Fibroblast of lung (primary cell): ENCODE measurements at regions not wholly inside any gene's neighbourhood (a gene's known extent, or its start where the extent isn't known, plus 50 kb on each side); places are given as distances from the start of the nearest gene placed in this dataset.
A peak's percentile ranks its signal among the peaks of the same experiment; 100 is the strongest.

ENCODE experiments used
- DNase-seq, 2 donors: peaks; one replicate each; pipeline versions ENCODE4 v3.0.0 to v3.0.0-alpha.2; 2010; ENCODE audit warnings: low read depth in 2 of 2
- H2AFZ ChIP-seq: 2 replicates; pipeline ENCODE4 v1.5.1; 2012; ENCODE audit warnings: low read length, control low read depth, inconsistent platforms
- H3K27ac ChIP-seq: 2 replicates; pipeline ENCODE4 v1.5.1; 2011; ENCODE audit warnings: low read length, control low read depth; ENCODE audit not compliant: insufficient read depth
- H3K27me3 ChIP-seq: 2 replicates; pipeline ENCODE4 v1.5.1; 2011; ENCODE audit warnings: mild to moderate bottlenecking, low read length; ENCODE audit not compliant: control insufficient read depth, insufficient read depth
- H3K36me3 ChIP-seq: 2 replicates; pipeline ENCODE4 v1.5.1; 2011; ENCODE audit warnings: low read length; ENCODE audit not compliant: control insufficient read depth, insufficient read depth
- H3K4me1 ChIP-seq: 2 replicates; pipeline ENCODE4 v1.5.1; 2011; ENCODE audit warnings: low read length; ENCODE audit not compliant: control insufficient read depth, insufficient read depth; ENCODE audit errors: extremely low read depth
- H3K4me2 ChIP-seq: 2 replicates; pipeline ENCODE4 v1.5.1; 2011; ENCODE audit warnings: low read length, control low read depth; ENCODE audit not compliant: insufficient read depth; ENCODE audit errors: extremely low read depth
- H3K4me3 ChIP-seq, 4 experiments: fragments of 200-600 bp in 1 of 4; sonication (generic) in 1 of 4; replicated peaks in 1 of 4; 2 replicates each; pipeline ENCODE4 v1.5.1; 2011 to 2016; ENCODE audit warnings: low read length in 4 of 4, low read depth in 3 of 4, mild to moderate bottlenecking in 3 of 4, control low read depth in 2 of 4, inconsistent platforms in 1 of 4, mixed read lengths in 1 of 4; ENCODE audit not compliant: insufficient read depth in 1 of 4; ENCODE audit errors: control extremely low read depth in 1 of 4
- H3K79me2 ChIP-seq: 2 replicates; pipeline ENCODE4 v1.5.1; 2012; ENCODE audit warnings: mild to moderate bottlenecking, low read length, inconsistent platforms; ENCODE audit not compliant: control insufficient read depth, insufficient read depth
- H3K9ac ChIP-seq: 2 replicates; pipeline ENCODE4 v1.5.1; 2011; ENCODE audit warnings: mild to moderate bottlenecking, low read length, control low read depth; ENCODE audit not compliant: insufficient read depth
- H3K9me3 ChIP-seq: 2 replicates; pipeline ENCODE4 v1.5.1; 2012; ENCODE audit warnings: low read depth, low read length; ENCODE audit not compliant: control insufficient read depth, insufficient read depth
- H4K20me1 ChIP-seq: 2 replicates; pipeline ENCODE4 v1.5.1; 2011; ENCODE audit warnings: low read length; ENCODE audit not compliant: control insufficient read depth, insufficient read depth; ENCODE audit errors: extremely low read depth
- EZH2 ChIP-seq: IDR thresholded peaks from 2 replicates; pipeline ENCODE4 v1.5.1; 2012; ENCODE audit warnings: low read length, control low read depth, mild to moderate bottlenecking; ENCODE audit errors: missing control alignments
- TF ChIP-seq, protein P1 (sequence below), 2 donors: IDR thresholded peaks in 1 of 2; conservative IDR thresholded peaks in 1 of 2; 1 replicate in 1 of 2; 2 replicates in 1 of 2; pipeline ENCODE4 v1.5.1; 2011 to 2012; ENCODE audit warnings: low read length in 2 of 2, control low read depth in 1 of 2, inconsistent platforms in 1 of 2, low read depth in 1 of 2, mild to moderate bottlenecking in 1 of 2

DNA sequence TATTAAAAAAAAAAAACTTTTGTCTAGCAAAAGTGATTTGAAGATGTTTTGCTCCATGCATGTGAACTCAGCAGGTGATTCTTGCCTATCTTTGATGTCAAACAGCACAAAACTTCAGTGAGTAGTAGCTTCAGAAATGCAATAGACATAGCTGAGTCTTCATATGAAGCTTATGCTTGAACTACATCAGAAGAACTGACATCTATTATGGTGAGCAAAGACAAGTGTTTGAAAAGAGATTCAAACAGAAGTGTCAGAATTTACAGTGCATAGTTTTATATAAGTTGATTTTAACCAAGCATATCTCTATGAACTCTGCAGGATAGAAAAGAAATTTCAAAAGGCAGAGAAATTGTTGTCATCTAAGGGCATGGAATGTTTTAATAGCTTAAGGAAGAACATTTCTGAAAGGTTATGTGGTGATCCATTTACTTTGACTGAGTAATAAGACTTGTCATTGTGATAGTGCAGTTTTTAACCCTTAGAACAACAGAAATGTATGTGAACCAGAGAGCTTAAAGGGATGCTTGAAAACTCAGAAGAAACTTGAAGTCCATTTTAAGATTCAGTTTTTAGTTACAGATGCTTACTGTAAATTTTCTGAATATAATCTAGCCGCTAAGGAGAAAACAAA lies 351.4 kb downstream of the MDFIC start:
- H3K27me3 ChIP-seq = no peaks in the 10 kb centered on the region
- H3K36me3 ChIP-seq = no peaks in the 10 kb centered on the region
- H3K4me3 ChIP-seq = no peak overlapping the region
- no peak overlapping the region for H3K4me2 ChIP-seq
- no peaks in the 10 kb centered on the region for H3K9me3 ChIP-seq
- H2AFZ ChIP-seq = no peak overlapping the region
- H4K20me1 ChIP-seq = no peaks in the 10 kb centered on the region
- no peaks in the 10 kb centered on the region for H3K4me1 ChIP-seq
- no peak overlapping the region for H3K9ac ChIP-seq
- no peaks in the 10 kb centered on the region for H3K79me2 ChIP-seq
- no peak overlapping the region for H3K27ac ChIP-seq
- TF ChIP-seq EZH2 = no peak
- TF ChIP-seq, protein P1, sequence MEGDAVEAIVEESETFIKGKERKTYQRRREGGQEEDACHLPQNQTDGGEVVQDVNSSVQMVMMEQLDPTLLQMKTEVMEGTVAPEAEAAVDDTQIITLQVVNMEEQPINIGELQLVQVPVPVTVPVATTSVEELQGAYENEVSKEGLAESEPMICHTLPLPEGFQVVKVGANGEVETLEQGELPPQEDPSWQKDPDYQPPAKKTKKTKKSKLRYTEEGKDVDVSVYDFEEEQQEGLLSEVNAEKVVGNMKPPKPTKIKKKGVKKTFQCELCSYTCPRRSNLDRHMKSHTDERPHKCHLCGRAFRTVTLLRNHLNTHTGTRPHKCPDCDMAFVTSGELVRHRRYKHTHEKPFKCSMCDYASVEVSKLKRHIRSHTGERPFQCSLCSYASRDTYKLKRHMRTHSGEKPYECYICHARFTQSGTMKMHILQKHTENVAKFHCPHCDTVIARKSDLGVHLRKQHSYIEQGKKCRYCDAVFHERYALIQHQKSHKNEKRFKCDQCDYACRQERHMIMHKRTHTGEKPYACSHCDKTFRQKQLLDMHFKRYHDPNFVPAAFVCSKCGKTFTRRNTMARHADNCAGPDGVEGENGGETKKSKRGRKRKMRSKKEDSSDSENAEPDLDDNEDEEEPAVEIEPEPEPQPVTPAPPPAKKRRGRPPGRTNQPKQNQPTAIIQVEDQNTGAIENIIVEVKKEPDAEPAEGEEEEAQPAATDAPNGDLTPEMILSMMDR (conservative IDR thresholded peaks at IDR 0.05 in 1 of 2, IDR thresholded peaks at IDR 0.05 in 1 of 2; ENCODE audit: low read depth in 1 of 2, low read length in 2 of 2) = no peak
- DNase-seq = peak in 1 of 2 donors; percentile 17

DNA sequence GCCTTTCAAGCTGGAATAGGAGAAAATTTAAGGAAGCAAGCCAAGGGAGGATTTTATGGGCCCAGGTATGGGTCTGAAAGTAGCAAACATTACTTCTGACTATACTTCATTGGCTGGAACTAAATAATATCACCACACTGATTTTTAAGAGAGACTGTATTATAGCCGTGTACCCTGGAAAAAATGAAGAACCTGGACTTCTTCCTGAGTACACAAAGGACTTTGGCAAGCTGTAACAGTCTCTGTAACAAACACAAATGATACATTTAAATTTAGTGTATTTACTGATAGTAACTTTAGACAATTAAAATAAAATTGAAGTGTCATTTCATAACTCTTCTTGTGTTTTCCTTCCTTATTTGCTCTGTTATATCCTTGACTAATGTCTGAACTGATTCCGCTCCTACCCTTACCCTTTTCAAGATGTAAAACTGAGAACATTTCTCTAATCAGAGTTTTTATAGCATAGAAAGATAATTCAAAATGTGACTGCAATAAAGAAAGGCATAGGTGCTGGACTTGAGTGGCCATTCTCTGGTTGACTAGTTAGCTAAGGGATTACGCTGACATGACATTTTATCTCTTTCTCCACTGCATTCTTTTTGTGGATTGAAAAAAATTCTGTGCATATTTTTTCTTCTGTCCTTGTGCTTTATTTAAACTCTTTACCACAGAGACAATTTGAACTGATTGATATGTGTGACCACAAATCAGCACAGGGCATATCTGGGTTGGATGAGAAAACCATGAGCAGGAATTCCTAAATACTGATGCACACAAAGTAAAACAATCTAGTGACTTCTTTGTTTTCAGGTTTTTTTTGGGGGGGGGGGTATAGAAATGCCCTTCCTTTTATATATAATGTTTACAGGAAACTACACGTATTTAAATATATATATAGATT lies 349.7 kb downstream of the MDFIC start:
- H2AFZ ChIP-seq = no peak overlapping the region
- no peaks in the 10 kb centered on the region for H3K36me3 ChIP-seq
- no peak overlapping the region for H3K4me2 ChIP-seq
- no peaks in the 10 kb centered on the region for H3K4me1 ChIP-seq
- TF ChIP-seq, protein P1 (conservative IDR thresholded peaks at IDR 0.05 in 1 of 2, IDR thresholded peaks at IDR 0.05 in 1 of 2; ENCODE audit: low read depth in 1 of 2, low read length in 2 of 2) = no peak
- TF ChIP-seq EZH2 = no peak
- H3K79me2 ChIP-seq = no peaks in the 10 kb centered on the region
- H3K27me3 ChIP-seq = no peaks in the 10 kb centered on the region
- H3K9me3 ChIP-seq = no peaks in the 10 kb centered on the region
- H3K27ac ChIP-seq = no peak overlapping the region
- no peak overlapping the region for H3K9ac ChIP-seq
- H3K4me3 ChIP-seq = no peak overlapping the region
- H4K20me1 ChIP-seq = no peaks in the 10 kb centered on the region
- DNase-seq = peak; percentile 37 to 95

DNA sequence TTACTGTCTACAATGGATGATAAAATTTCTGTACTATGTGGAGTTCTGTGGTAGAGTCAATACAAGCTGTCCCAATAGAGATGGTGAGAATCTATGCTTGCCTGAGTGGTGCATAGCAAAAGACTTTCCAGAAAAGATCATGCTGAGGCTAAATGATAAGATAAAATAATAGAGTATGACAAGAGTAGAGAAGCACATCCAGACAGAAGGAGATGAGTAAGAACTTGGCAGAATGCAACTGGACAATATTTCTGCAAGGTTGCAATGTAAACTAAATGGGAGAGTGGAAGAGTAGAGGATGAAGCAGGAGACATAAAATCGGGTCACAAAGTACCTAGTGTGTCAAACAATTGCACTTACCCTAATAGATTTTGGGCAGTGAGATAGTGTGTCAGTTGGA lies 347.6 kb downstream of the MDFIC start:
- TF ChIP-seq EZH2 = no peak
- TF ChIP-seq, protein P1 (conservative IDR thresholded peaks at IDR 0.05 in 1 of 2, IDR thresholded peaks at IDR 0.05 in 1 of 2; ENCODE audit: low read depth in 1 of 2, low read length in 2 of 2) = no peak
- no peaks in the 10 kb centered on the region for H3K27me3 ChIP-seq
- H3K27ac ChIP-seq = no peak overlapping the region
- no peaks in the 10 kb centered on the region for H3K36me3 ChIP-seq
- peak in 1 of 2 donors; percentile 38 for DNase-seq
- H4K20me1 ChIP-seq = no peaks in the 10 kb centered on the region
- no peaks in the 10 kb centered on the region for H3K4me1 ChIP-seq
- no peak overlapping the region for H3K4me2 ChIP-seq
- no peak overlapping the region for H3K4me3 ChIP-seq
- H3K9me3 ChIP-seq = no peaks in the 10 kb centered on the region
- H3K79me2 ChIP-seq = no peaks in the 10 kb centered on the region
- no peak overlapping the region for H2AFZ ChIP-seq
- H3K9ac ChIP-seq = no peak overlapping the region
